ENCODE measurements at regions not wholly inside any gene's neighbourhood (a gene's known extent, or its start where the extent isn't known, plus 50 kb on each side); places are given as distances from the start of the nearest gene placed in this dataset.

- no peak for TF ChIP-seq CTCF (optimal IDR thresholded peaks at IDR 0.05 in 1 of 3, IDR thresholded peaks at IDR 0.05 in 1 of 3, conservative IDR thresholded peaks at IDR 0.05 in 1 of 3; ENCODE audit: extremely low read depth in 1 of 3, insufficient read depth in 2 of 3, low read length in 3 of 3)
- TF ChIP-seq EZH2 (IDR thresholded peaks at IDR 0.05; ENCODE audit: low read length), result no peak
Observed at GRCh38 chr11:97894978-97895377, 1125.8 kb upstream of the CNTN5 start.
